Neuron (in vitro differentiated cells): ENCODE measurements at regions not wholly inside any gene's neighbourhood (a gene's known extent, or its start where the extent isn't known, plus 50 kb on each side); places are given as distances from the start of the nearest gene placed in this dataset.
"Not testable (repeated sequence)": the region's sequence is repeated elsewhere in the genome, so short reads cannot be mapped to it uniquely, and the experiment has no call there.

Experiments used
- H2AFZ ChIP-seq: one replicate; pipeline ENCODE4 v1.6.1; 2013; ENCODE audit warnings: low read depth, mild to moderate bottlenecking, inconsistent platforms, low read length, moderate library complexity
- H3K27me3 ChIP-seq: one replicate; pipeline ENCODE4 v1.6.1; 2013; ENCODE audit warnings: low read length; ENCODE audit not compliant: insufficient read depth
- H3K36me3 ChIP-seq: one replicate; pipeline ENCODE4 v1.6.1; 2013; ENCODE audit warnings: low read length; ENCODE audit not compliant: insufficient read depth
- H3K4me1 ChIP-seq: one replicate; pipeline ENCODE4 v1.6.1; 2013; ENCODE audit warnings: low read length; ENCODE audit not compliant: insufficient read depth
- H3K4me3 ChIP-seq: 2 replicates; pipeline ENCODE4 v1.5.1; 2013; ENCODE audit warnings: mild to moderate bottlenecking, low read length, moderate library complexity
- H3K9me3 ChIP-seq: one replicate; pipeline ENCODE4 v1.6.1; 2013; ENCODE audit warnings: low read length

GRCh38 chr6:133773776-133774175 is 115.1 kb upstream of the TCF21 start:
- Histone ChIP-seq H3K36me3 (no peaks in the 10 kb centered on the region), H3K4me3 (no peak overlapping the region), H3K27me3 (no peaks in the 10 kb centered on the region), H2AFZ (no peak overlapping the region), H3K4me1 (no peaks in the 10 kb centered on the region), H3K9me3 (no peaks in the 10 kb centered on the region)

GRCh38 chr6:133774356-133774755 is 114.6 kb upstream of the TCF21 start:
- Histone ChIP-seq H3K4me3 (no peak overlapping the region), H3K9me3 (no peaks in the 10 kb centered on the region), H2AFZ (no peak overlapping the region), H3K4me1 (no peaks in the 10 kb centered on the region), H3K27me3 (no peaks in the 10 kb centered on the region), H3K36me3 (no peaks in the 10 kb centered on the region)

GRCh38 chr6:133778414-133779130 is 110.3 kb upstream of the TCF21 start:
- H2AFZ ChIP-seq = no peak overlapping the region
- no peaks in the 10 kb centered on the region for H3K36me3 ChIP-seq
- no peaks in the 10 kb centered on the region for H3K27me3 ChIP-seq
- no peaks in the 10 kb centered on the region for H3K9me3 ChIP-seq
- no peak overlapping the region for H3K4me3 ChIP-seq
- no peaks in the 10 kb centered on the region for H3K4me1 ChIP-seq

- no peaks in the 10 kb centered on the region for H3K4me1 ChIP-seq
- H3K9me3 ChIP-seq = no peaks in the 10 kb centered on the region
- H2AFZ ChIP-seq = no peak overlapping the region
- H3K36me3 ChIP-seq = no peaks in the 10 kb centered on the region
- H3K4me3 ChIP-seq = no peak overlapping the region
- H3K27me3 ChIP-seq = no peaks in the 10 kb centered on the region
Observed at GRCh38 chr6:133779916-133780695, 108.8 kb upstream of the TCF21 start.

- Histone ChIP-seq H3K4me3 (no peak overlapping the region), H3K9me3 (no peaks in the 10 kb centered on the region), H2AFZ (no peak overlapping the region), H3K36me3 (no peaks in the 10 kb centered on the region), H3K27me3 (no peaks in the 10 kb centered on the region), H3K4me1 (no peaks in the 10 kb centered on the region)
Observed at GRCh38 chr6:133786016-133786415, 102.9 kb upstream of the TCF21 start.

GRCh38 chr6:133787122-133787521 is 101.8 kb upstream of the TCF21 start:
- Histone ChIP-seq H3K4me3 (no peak overlapping the region), H3K36me3 (no peaks in the 10 kb centered on the region), H3K9me3 (no peaks in the 10 kb centered on the region), H3K4me1 (no peaks in the 10 kb centered on the region), H3K27me3 (no peaks in the 10 kb centered on the region), H2AFZ (no peak overlapping the region)

- no peaks in the 10 kb centered on the region for H3K27me3 ChIP-seq
- H3K4me1 ChIP-seq = no peaks in the 10 kb centered on the region
- no peaks in the 10 kb centered on the region for H3K36me3 ChIP-seq
- H2AFZ ChIP-seq = no peak overlapping the region
- no peak overlapping the region for H3K4me3 ChIP-seq
- no peaks in the 10 kb centered on the region for H3K9me3 ChIP-seq
Observed at GRCh38 chr6:133787859-133788505, 100.9 kb upstream of the TCF21 start.

GRCh38 chr6:133788556-133788955 is 100.4 kb upstream of the TCF21 start:
- Histone ChIP-seq H3K4me3 (no peak overlapping the region), H3K27me3 (no peaks in the 10 kb centered on the region), H3K9me3 (no peaks in the 10 kb centered on the region), H3K36me3 (no peaks in the 10 kb centered on the region), H2AFZ (no peak overlapping the region), H3K4me1 (no peaks in the 10 kb centered on the region)

GRCh38 chr6:133789449-133789848 is 99.5 kb upstream of the TCF21 start:
- not testable (repeated sequence) for H3K4me1 ChIP-seq, H3K27me3 ChIP-seq, H3K4me3 ChIP-seq, H2AFZ ChIP-seq, H3K9me3 ChIP-seq, H3K36me3 ChIP-seq

- H2AFZ ChIP-seq, H3K27me3 ChIP-seq, H3K4me1 ChIP-seq, H3K9me3 ChIP-seq, H3K36me3 ChIP-seq, H3K4me3 ChIP-seq: not testable (repeated sequence)
Observed at GRCh38 chr6:133790756-133791155, 98.2 kb upstream of the TCF21 start.

- not testable (repeated sequence) for H2AFZ ChIP-seq, H3K4me1 ChIP-seq, H3K36me3 ChIP-seq, H3K27me3 ChIP-seq, H3K9me3 ChIP-seq, H3K4me3 ChIP-seq
Observed at GRCh38 chr6:133795051-133795450, 93.9 kb upstream of the TCF21 start.

GRCh38 chr6:133796235-133796634 is 92.7 kb upstream of the TCF21 start:
- H3K4me3 ChIP-seq = no peak overlapping the region
- H2AFZ ChIP-seq = no peak overlapping the region
- no peaks in the 10 kb centered on the region for H3K9me3 ChIP-seq
- no peaks in the 10 kb centered on the region for H3K27me3 ChIP-seq
- H3K36me3 ChIP-seq = no peaks in the 10 kb centered on the region
- H3K4me1 ChIP-seq = no peaks in the 10 kb centered on the region

- Histone ChIP-seq H3K36me3 (no peaks in the 10 kb centered on the region), H3K4me3 (no peak overlapping the region), H3K4me1 (no peaks in the 10 kb centered on the region), H3K9me3 (no peaks in the 10 kb centered on the region), H3K27me3 (no peaks in the 10 kb centered on the region), H2AFZ (no peak overlapping the region)
Observed at GRCh38 chr6:133799043-133799442, 89.9 kb upstream of the TCF21 start.
